ENCODE measurements at regions not wholly inside any gene's neighbourhood (a gene's known extent, or its start where the extent isn't known, plus 50 kb on each side); places are given as distances from the start of the nearest gene placed in this dataset.

DNA sequence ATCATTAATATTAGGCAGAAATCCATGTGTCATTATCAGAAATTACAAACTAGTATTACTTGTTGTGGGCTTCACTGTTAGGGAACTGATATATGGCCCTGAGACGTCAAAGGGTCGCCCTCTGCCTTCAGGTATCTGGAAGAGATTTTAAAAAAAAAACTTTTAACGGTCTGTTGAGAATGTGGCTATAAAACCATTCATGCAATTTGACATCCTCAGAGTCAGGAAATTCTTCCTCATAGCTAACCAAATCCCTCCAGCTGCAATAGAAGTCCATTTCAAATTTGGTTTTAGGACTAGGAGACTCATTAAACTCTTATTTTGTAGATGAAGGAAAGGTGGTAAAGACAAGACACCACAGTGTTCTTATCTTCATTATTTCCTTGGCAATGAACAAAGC is 194.2 kb upstream of the NOCT start:
- ChIA-PET CTCF (no interaction called here), POLR2A (no interaction called here)
- Histone ChIP-seq H3K27me3 (ENCODE audit: control insufficient read depth in 2 of 2, insufficient read depth in 2 of 2, low read length in 2 of 2) (peaks cover 0 to 6% of the 10 kb centered on the region in 2 experiments), H3K4me3 (replicated peaks in 1 of 3; ENCODE audit: insufficient read depth in 1 of 3, low read depth in 1 of 3, low read length in 3 of 3) (no peak overlapping the region), H4K20me1 (replicated peaks; ENCODE audit: control insufficient read depth, extremely low read depth, insufficient read depth, low read length) (no peaks in the 10 kb centered on the region), H3K9ac (replicated peaks; ENCODE audit: extremely low read depth, insufficient read depth, low read length) (no peak overlapping the region), H3K4me1 (ENCODE audit: control insufficient read depth, extremely low read depth, insufficient read depth, low read length) (no peaks in the 10 kb centered on the region), H3K36me3 (ENCODE audit: control insufficient read depth in 2 of 2, extremely low read depth in 1 of 2, insufficient read depth in 2 of 2, low read length in 2 of 2) (no peaks in the 10 kb centered on the region), H3K9me1 (replicated peaks; ENCODE audit: control insufficient read depth, extremely low read depth, insufficient read depth, low read length) (no peaks in the 10 kb centered on the region), H3K4me2 (ENCODE audit: insufficient read depth, low read length) (no peak overlapping the region), H3K9me3 (replicated peaks; ENCODE audit: control insufficient read depth, insufficient read depth, low read length) (no peaks in the 10 kb centered on the region), H3K27ac (ENCODE audit: insufficient read depth, low read depth, low read length) (no peak overlapping the region), H2AFZ (ENCODE audit: low read depth, low read length) (no peak overlapping the region), H3K79me2 (ENCODE audit: control insufficient read depth, insufficient read depth, low read length) (no peaks in the 10 kb centered on the region)
- intact Hi-C loops (cut with micrococcal nuclease) = no loop called here
- FAIRE-seq (no peak), DNase-seq (ENCODE audit: low read depth, low spot score) (no peak)
- TF ChIP-seq POLR2A (IDR thresholded peaks at IDR 0.05; ENCODE audit: low read depth, low read length) (no peak), POLR2AphosphoS5 (IDR thresholded peaks at IDR 0.05; ENCODE audit: insufficient read depth, low read depth, low read length) (no peak), MYC (IDR thresholded peaks at IDR 0.05; ENCODE audit: low read depth, low read length) (no peak), JUN (IDR thresholded peaks at IDR 0.05; ENCODE audit: borderline replicate concordance, insufficient read depth, insufficient read length, low read depth) (no peak), FOS (IDR thresholded peaks at IDR 0.05; ENCODE audit: borderline replicate concordance, insufficient read depth, low read length) (no peak), GATA2 (IDR thresholded peaks at IDR 0.05; ENCODE audit: insufficient read depth, insufficient read length, low read depth, low read length) (no peak), EZH2 (IDR thresholded peaks at IDR 0.05; ENCODE audit: borderline replicate concordance, low read depth, low read length, severe bottlenecking) (no peak)
- TF ChIP-seq, protein P1, sequence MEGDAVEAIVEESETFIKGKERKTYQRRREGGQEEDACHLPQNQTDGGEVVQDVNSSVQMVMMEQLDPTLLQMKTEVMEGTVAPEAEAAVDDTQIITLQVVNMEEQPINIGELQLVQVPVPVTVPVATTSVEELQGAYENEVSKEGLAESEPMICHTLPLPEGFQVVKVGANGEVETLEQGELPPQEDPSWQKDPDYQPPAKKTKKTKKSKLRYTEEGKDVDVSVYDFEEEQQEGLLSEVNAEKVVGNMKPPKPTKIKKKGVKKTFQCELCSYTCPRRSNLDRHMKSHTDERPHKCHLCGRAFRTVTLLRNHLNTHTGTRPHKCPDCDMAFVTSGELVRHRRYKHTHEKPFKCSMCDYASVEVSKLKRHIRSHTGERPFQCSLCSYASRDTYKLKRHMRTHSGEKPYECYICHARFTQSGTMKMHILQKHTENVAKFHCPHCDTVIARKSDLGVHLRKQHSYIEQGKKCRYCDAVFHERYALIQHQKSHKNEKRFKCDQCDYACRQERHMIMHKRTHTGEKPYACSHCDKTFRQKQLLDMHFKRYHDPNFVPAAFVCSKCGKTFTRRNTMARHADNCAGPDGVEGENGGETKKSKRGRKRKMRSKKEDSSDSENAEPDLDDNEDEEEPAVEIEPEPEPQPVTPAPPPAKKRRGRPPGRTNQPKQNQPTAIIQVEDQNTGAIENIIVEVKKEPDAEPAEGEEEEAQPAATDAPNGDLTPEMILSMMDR (IDR thresholded peaks at IDR 0.05; ENCODE audit: extremely low read depth in 1 of 2, insufficient read depth in 1 of 2, low read depth in 1 of 2, low read length in 2 of 2) = no peak
- TF ChIP-seq, protein P2, sequence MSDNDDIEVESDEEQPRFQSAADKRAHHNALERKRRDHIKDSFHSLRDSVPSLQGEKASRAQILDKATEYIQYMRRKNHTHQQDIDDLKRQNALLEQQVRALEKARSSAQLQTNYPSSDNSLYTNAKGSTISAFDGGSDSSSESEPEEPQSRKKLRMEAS (IDR thresholded peaks at IDR 0.05; ENCODE audit: insufficient read depth, insufficient read length) = no peak
- no TSS peak for BruUV-seq (replicated peaks)
- dilution Hi-C loops (cut with MboI; ENCODE audit: extremely low pct_ligation_motif_present, low sequenced_read_pairs) = no loop called here
